ENCODE measurements at regions not wholly inside any gene's neighbourhood (a gene's known extent, or its start where the extent isn't known, plus 50 kb on each side); places are given as distances from the start of the nearest gene placed in this dataset.

- no peak for ATAC-seq
- Histone ChIP-seq H3K4me1 (no peaks in the 10 kb centered on the region), H3K9me3 (no peaks in the 10 kb centered on the region), H3K27me3 (no peaks in the 10 kb centered on the region), H3K4me3 (no peak overlapping the region), H3K27ac (no peak overlapping the region), H3K36me3 (no peaks in the 10 kb centered on the region)
- intact Hi-C loops (cut with DNase I): loop anchor here in 1 of 3 donors (10.0 kb wide), 1 partner anchor 105 kb away; no protein-coding TSS in a partner anchor
- FAIRE-seq: peak; percentile 94
- TF ChIP-seq, protein P1, sequence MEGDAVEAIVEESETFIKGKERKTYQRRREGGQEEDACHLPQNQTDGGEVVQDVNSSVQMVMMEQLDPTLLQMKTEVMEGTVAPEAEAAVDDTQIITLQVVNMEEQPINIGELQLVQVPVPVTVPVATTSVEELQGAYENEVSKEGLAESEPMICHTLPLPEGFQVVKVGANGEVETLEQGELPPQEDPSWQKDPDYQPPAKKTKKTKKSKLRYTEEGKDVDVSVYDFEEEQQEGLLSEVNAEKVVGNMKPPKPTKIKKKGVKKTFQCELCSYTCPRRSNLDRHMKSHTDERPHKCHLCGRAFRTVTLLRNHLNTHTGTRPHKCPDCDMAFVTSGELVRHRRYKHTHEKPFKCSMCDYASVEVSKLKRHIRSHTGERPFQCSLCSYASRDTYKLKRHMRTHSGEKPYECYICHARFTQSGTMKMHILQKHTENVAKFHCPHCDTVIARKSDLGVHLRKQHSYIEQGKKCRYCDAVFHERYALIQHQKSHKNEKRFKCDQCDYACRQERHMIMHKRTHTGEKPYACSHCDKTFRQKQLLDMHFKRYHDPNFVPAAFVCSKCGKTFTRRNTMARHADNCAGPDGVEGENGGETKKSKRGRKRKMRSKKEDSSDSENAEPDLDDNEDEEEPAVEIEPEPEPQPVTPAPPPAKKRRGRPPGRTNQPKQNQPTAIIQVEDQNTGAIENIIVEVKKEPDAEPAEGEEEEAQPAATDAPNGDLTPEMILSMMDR (IDR thresholded peaks at IDR 0.05): no peak
- no peak for DNase-seq
Observed at GRCh38 chr14:87800216-87800615, 192.8 kb downstream of the GALC start.

DNA sequence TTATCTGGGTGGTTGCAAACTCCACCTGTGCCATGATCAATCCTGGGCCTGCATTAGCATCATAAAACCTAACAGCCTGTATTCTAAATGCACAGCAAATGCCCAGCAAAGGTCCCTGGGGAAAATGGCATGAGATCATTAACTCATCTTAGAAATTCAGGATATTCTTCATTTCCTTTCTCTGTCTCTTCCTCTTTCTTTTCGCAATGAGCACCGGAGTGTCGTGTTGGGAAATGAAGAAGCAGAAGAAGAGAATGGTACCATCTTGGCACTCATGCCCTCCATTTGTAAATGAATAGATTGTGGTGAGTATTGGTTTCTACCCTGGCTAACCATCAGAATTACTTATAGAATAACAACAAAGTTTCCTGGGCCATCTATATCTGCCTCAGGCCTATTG is 193.6 kb downstream of the GALC start:
- H3K4me3 ChIP-seq: no peak overlapping the region
- ATAC-seq: no peak
- no peak for DNase-seq
- H3K4me1 ChIP-seq: no peaks in the 10 kb centered on the region
- WGBS, 2 donors: 84 to 89% methylated on average over 3 of the region's 3 CpGs
- intact Hi-C loops (cut with DNase I): no loop called here
- TF ChIP-seq, protein P1 (IDR thresholded peaks at IDR 0.05): no peak
- H3K9me3 ChIP-seq: no peaks in the 10 kb centered on the region
- H3K36me3 ChIP-seq: no peaks in the 10 kb centered on the region
- no peak for FAIRE-seq
- no peak overlapping the region for H3K27ac ChIP-seq
- H3K27me3 ChIP-seq: no peaks in the 10 kb centered on the region

GRCh38 chr14:87797001-87797400 is 196.0 kb downstream of the GALC start:
- H3K27ac ChIP-seq: no peak overlapping the region
- H3K9me3 ChIP-seq: no peaks in the 10 kb centered on the region
- ATAC-seq (no peak), DNase-seq (no peak), FAIRE-seq (no peak)
- no peaks in the 10 kb centered on the region for H3K36me3 ChIP-seq
- H3K4me3 ChIP-seq: no peak overlapping the region
- intact Hi-C loops (cut with DNase I): no loop called here
- H3K27me3 ChIP-seq: no peaks in the 10 kb centered on the region
- no peaks in the 10 kb centered on the region for H3K4me1 ChIP-seq
- TF ChIP-seq, protein P1 (IDR thresholded peaks at IDR 0.05): no peak
- 43 to 49% methylated on average over 7 of the region's 7 CpGs for WGBS, 2 donors

DNA sequence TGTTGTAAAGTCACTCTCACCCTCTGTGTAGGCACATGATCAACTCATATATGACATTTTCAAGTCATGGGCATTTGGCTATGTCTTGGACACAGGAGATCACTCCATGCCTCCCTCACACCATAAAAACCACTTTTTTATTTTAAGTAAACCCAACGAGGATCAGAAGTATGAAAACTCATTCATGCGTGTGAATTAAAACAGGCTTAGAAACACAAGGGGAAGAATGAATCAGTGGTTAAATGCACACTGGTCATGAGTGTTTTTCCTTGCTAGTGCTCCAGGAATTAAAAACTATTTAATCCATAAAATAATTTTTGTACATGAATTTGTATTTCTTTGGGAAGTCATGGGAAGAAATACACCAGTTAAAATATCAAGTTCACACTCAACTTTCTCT is 198.4 kb downstream of the GALC start:
- TF ChIP-seq, protein P1 (IDR thresholded peaks at IDR 0.05): no peak
- Histone ChIP-seq H3K4me3 (no peak overlapping the region), H3K9me3 (no peaks in the 10 kb centered on the region), H3K27ac (no peak overlapping the region), H3K4me1 (no peaks in the 10 kb centered on the region), H3K36me3 (no peaks in the 10 kb centered on the region), H3K27me3 (no peaks in the 10 kb centered on the region)
- FAIRE-seq (no peak), ATAC-seq (no peak), DNase-seq (no peak)
- intact Hi-C loops (cut with DNase I): no loop called here
- WGBS, 2 donors: 58 to 59% methylated on average over 2 of the region's 2 CpGs

GRCh38 chr14:87785897-87786296 is 207.1 kb downstream of the GALC start:
- TF ChIP-seq, protein P1 (IDR thresholded peaks at IDR 0.05): no peak
- no peaks in the 10 kb centered on the region for H3K9me3 ChIP-seq
- ATAC-seq: no peak
- no peak for DNase-seq
- H3K36me3 ChIP-seq: no peaks in the 10 kb centered on the region
- intact Hi-C loops (cut with DNase I): no loop called here
- no peak overlapping the region for H3K27ac ChIP-seq
- no peaks in the 10 kb centered on the region for H3K27me3 ChIP-seq
- 69 to 70% methylated on average over 3 of the region's 3 CpGs for WGBS, 2 donors
- no peak overlapping the region for H3K4me3 ChIP-seq
- H3K4me1 ChIP-seq: no peaks in the 10 kb centered on the region
- no peak for FAIRE-seq
